AG20443 (cell line): ENCODE measurements at regions not wholly inside any gene's neighbourhood (a gene's known extent, or its start where the extent isn't known, plus 50 kb on each side); places are given as distances from the start of the nearest gene placed in this dataset.
A peak's percentile ranks its signal among the peaks of the same experiment; 100 is the strongest.

Experiments
- DNase-seq: peaks from one replicate; pipeline ENCODE4 v3.0.0; 2012; ENCODE audit warnings: low spot score, mixed read lengths

- peak; percentile 13 for DNase-seq
These were observed 555.6 kb downstream of the PPARGC1A start for GRCh38 chr4:23333946-23334878.

- DNase-seq, result no peak
These were observed 556.3 kb downstream of the PPARGC1A start for GRCh38 chr4:23333556-23333945.

DNA sequence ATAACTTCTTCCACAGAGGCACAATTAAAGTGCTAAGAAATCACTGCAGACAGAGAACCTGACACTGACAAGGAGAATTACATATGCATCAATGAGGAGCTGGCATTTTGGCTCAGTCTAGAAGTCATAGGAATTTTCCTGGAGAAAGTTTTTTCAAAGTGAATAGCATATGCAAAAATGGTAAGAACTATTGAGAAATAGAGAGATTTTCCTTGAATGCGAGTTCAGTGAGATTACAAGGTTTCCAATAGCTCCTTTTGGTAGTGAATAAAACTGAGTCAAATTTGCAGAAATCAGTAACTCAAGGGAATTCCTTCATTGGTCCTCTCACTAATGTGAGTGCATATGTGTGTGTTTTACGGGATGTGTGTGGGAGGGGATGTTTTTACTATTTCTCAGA is 557.5 kb downstream of the PPARGC1A start:
- no peak for DNase-seq

DNA sequence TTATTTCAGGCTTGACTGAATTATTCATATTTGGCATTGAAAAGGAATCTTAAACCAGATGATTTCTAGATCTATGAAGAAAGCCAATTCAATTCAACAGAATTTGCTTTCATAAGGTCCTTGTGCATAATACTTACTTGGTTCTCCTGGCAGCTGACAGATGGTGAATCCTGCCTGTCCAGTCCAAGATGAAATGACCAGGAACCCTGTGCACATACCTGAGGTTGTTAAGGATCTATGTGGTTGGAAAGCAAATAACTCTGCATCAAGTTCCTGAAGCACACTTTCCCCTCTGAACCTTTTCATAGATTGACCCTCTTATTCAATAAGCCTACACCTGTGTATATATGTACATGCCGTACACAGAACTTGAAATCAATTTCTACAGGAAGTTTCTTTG is 562.7 kb downstream of the PPARGC1A start:
- DNase-seq, result no peak

- no peak for DNase-seq
These were observed 565.7 kb downstream of the PPARGC1A start for GRCh38 chr4:23324021-23324690.

GRCh38 chr4:23323436-23323835 is 566.4 kb downstream of the PPARGC1A start:
- no peak for DNase-seq

DNA sequence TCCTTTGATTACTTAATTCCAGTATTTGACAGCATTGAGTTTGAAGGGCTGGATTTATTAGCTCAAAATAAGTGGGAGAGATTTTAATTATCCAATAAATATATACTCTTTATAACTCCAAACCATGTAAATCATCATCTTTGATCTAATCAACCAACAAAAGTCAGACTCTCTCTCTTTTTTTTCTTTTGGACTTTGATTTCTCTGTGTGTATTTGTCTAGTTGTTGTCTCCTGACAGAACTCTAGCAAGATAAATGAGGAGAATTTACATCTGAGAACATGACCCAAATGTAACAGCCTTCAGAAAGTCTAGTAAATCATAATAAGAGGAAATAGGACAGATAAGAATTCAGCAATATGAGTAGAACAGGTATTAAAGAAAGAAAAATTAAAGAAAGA is 567.1 kb downstream of the PPARGC1A start:
- DNase-seq, result no peak

- no peak for DNase-seq
These were observed 568.8 kb downstream of the PPARGC1A start for GRCh38 chr4:23320931-23321587.

DNA sequence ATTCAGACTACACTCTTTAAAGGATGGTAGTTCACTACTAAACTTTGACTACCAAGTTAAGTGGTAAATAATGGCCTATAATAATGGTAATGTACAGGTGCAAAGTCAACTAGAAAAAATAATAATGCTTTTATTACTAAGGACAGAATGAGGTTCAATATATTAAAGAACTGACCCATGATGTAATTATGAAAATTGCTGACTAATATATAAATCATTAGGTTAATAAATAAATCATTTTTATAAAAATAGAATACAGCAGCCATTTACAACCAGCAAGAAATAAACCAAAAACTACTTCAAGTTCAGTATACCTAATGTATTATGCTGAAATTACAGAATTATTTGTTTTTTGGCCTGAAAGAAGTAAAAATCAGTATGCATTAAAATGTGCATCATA is 577.2 kb downstream of the PPARGC1A start:
- no peak for DNase-seq

- no peak for DNase-seq
These were observed 577.9 kb downstream of the PPARGC1A start for GRCh38 chr4:23311983-23312382.

DNA sequence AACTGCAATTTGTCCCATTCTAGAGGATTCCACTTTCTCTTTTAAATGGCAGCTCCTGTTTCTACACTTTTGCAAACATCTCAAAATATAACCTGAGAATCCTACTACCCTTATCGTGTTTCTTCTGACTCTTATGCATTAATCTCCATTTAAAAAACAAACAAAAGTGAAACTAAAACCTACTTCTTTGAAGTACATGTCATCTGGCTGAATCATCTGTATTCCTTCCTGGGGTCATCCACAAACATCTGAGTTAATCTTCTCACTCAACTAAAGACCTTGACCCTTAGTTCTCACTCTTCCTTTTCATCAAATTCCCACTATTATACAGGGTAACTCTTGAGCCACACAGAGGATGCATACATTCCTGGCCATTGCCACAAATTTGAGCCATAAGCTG is 584.8 kb downstream of the PPARGC1A start:
- no peak for DNase-seq

DNA sequence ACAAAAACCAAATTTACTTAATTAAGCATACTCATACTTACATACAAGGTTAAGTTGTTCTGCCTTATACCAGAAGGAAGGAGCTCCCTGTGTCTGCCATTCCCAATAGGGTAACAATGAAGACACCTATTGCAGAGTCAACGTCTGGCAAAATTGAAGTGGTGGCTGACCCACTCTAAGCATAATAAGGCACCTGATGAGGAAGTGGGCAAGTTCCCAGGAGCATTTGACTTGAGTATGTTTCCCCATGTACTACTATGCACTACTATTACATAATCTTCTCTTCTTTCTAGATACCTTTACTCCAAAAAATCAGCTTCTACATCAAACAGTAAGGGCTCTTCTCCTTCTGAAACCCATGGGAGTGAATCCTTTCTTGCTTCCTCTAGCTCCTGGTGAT is 591.5 kb downstream of the PPARGC1A start:
- no peak for DNase-seq

- DNase-seq, result no peak
These were observed 592.5 kb downstream of the PPARGC1A start for GRCh38 chr4:23297327-23297726.

DNA sequence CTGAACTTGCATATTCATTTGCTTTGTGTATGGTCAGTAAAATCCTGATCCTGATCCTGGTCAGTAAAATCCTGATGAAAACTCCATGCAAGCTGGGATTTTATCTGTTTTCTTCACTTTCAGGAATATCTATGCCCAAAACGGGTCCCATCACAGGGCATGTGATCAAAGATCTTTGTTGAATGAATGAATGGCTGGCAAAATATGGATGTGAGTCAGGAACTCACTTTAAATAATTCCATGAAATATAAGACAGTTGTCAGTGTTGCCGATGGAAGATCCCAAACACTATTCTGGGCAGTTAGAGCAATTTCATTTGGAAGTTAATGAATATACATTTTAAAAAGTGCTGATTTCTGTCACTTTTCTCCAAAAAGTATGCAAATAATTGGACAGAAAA is 598.4 kb downstream of the GBA3 start:
- no peak for DNase-seq

GRCh38 chr4:23290656-23291055 is 597.9 kb downstream of the GBA3 start:
- no peak for DNase-seq

DNA sequence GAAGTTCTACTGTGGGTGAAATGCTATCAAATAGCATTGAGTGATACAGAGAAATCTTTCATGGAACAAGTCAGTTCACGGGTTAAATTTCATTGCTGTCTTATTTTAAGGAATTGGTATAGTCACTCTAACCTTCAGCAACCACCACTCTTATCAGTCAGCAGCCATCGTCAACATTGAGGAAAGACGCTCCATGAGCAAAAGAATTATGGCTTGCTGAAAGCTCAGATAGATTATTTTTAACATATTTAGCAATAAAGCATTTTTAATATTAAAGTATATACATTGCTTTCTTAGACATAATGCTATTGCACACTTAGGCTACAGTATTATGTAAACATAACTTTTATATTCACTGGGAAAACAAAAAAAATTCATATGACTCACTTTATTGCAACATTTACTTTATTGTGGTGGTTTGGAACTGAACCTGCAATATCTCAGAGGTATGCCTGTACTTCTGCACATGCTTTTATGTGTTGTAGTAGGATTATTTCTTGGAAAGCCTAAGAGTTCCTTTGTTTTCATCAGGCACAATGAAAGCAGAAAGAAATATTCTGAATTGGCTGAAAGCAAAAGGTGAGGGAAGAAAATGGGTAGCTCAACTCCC is 586.7 kb downstream of the GBA3 start:
- DNase-seq, result no peak

DNA sequence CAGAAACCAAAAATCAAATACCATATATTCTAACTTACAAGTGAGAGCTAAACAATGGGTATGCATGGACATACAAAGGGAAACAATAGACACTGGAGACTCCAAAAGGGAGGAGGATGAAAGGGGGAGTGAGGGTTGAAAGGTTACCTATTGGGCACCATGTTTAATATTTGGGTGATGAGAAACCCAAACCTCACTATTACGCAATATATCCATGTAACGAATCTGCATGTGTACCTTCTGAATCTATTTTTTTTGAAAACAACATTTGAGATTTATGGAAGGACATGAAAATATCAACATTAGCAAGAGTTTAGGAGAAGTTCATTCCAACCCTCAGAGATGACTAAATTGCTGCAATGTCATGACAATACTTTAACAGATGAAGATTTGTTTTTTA is 586.1 kb downstream of the GBA3 start:
- no peak for DNase-seq

DNA sequence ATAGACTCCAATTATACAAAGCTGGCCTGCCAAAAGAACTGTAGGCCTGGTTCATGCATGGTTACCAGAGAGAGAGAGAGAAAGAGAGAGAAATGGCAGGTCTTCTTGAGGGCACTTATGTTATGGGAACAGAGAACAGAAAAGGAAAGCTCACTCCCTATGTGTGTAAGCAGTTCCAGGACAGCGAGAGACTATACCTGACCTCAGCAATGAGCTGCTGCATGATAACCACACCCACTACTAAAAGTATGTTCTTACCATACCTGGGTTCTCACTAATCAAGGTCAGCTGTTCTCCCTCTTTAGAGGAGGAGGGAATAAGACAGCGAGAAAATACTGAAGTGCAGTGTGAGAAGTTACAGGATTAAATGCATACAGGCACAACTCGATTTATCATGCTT is 583.3 kb downstream of the GBA3 start:
- DNase-seq, result no peak

DNA sequence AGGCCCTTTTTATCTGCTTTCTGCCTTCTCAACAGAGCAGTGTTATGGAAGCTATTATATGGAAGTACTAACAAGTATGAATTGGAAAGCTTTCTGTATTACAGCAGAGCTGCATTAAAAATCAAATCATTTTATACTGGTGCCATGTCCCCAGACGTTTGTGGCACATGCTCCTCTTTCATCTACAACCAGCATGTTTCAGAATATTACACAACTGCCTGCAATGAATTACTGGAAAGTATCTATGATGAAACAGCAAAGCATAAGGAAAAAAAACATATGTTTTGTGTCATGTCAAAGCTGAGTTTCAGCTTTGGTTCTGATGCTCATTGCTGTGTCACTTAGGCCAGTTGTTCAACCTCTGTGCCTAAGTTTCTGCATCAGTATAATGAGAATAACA is 576.8 kb downstream of the GBA3 start:
- no peak for DNase-seq

DNA sequence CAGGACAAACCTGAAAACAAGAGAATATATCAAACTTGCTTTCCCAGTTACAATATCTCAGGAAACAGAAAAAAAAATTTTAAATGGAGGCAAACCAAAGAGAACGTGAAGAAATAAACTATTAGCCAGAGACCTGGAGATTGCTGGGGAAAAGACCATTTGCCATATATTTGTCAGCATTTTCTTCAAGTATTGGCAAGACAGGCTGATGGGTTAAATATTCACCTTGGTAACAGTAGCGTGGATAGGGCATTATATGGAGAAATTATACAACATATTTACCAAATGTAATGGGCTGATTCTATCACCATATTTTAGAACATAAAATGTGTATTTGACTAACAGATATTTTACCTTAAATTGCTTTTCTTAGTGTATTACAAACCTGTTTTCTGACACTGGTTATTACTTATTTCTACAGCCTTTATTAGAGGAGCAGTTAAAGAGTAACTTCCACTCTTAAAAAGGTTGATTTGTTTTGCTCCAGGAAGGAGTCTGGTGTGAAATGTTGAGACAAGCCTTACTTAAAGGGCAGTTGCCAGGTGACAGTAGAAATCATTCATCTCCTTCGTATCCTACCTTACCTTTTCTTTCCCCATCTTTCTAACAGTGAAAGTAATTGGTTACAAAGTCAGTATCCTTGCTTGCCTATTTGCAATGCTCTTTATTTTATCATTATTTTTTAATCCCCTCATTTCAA is 575.5 kb downstream of the GBA3 start:
- DNase-seq, result no peak

GRCh38 chr4:23266401-23266800 is 573.7 kb downstream of the GBA3 start:
- DNase-seq, result no peak

DNA sequence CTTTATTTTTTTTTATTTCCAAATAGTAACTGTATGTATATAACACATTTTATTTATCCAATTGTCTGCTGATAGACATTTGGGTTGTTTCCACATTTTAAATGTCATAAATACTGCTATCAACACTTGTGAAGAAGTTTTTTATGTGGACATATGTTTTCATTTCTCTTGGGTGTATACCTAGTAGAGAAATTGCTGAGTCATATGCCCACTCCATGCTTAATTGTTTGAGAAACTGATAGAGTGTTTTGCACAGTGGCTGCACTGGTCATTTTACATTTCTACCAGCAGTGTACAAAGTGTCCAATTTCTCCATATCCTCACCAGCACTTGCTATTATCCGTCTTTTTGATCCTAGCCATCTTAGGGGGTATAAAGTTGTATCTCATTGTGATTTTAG is 567.8 kb downstream of the GBA3 start:
- no peak for DNase-seq
